T47D (cell line): ENCODE measurements at regions not wholly inside any gene's neighbourhood (a gene's known extent, or its start where the extent isn't known, plus 50 kb on each side); places are given as distances from the start of the nearest gene placed in this dataset.

Experiments
- DNase-seq, 2 experiments: peaks; one replicate each; pipeline versions ENCODE4 v3.0.0 to v3.0.0-alpha.2; 2011 to 2012; ENCODE audit warnings: low read depth in 1 of 2, low spot score in 1 of 2
- JUND ChIP-seq: IDR thresholded peaks from 2 replicates; pipeline ENCODE4 v1.6.1; 2012; ENCODE audit warnings: low read depth
- in situ Hi-C: cut with HindIII; loops from 2 replicates; pipeline ENCODE4 v1.10.0; 2016; ENCODE audit warnings: low sequenced_read_pairs, low pct_unique_long_range_greater_than_20kb

DNA sequence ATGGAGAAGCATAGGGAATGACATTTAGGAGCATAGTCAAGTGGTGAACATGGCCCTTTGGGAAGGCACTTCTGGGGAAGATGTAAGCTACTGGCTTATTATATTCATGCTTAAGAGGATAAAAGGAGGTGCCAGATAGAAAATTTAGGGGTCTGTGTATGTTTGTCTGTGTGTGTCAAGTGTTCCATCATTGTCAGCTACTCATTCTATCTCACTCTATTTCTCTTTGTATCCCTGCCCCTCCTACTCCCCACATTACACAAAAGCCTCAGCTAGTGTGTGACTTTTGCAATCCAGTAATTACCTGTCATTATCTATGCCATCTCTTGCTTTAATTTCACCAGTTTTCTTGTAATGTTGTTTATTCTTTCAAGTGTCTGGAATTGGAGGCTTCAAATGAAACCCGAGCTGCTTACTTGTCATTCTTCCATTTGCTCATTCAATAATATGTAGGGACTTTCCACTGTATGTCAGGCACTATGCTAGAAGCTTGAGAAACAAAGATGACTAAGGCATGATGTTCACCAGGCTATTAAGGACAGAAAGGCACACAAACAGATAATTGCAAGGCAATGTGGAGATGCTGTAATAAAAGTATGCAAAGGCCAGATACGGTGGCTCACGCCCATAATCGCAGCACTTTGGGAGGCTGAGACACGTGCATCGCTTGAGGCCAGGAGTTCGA is 229.8 kb upstream of the TEX13C start:
- in situ Hi-C loops, result no loop called here
- DNase-seq, result peak in 1 of 2 experiments; percentile 0

GRCh38 chrX:125093852-125094251 is 225.8 kb upstream of the TEX13C start:
- DNase-seq, result no peak
- in situ Hi-C loops, result no loop called here
- TF ChIP-seq JUND, result no peak

More for the DNA sequence above, 229.8 kb upstream of the TEX13C start:
- TF ChIP-seq JUND, result no peak

GRCh38 chrX:125094901-125095300 is 224.8 kb upstream of the TEX13C start:
- DNase-seq, result no peak
- TF ChIP-seq JUND, result no peak
- in situ Hi-C loops, result no loop called here

DNA sequence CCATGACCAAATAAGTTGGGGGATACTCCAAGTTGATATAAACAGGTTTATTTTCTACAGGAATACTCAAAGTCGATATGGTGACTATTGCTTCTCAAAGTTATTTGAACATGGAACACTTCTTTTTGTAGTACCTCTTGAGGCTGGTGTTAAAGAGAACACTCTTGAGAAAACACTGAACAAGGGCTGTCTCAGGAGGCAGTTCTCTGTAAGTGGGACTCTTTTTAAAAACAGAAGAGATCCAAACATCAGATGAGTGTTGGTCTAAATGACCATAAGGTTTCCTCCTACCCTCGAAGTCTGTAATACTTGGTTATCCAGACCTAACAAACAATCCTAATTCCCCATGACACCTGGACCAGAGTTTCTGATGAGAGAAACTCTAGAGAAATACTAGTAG is 223.2 kb upstream of the TEX13C start:
- in situ Hi-C loops, result no loop called here
- no peak for DNase-seq
- no peak for TF ChIP-seq JUND

DNA sequence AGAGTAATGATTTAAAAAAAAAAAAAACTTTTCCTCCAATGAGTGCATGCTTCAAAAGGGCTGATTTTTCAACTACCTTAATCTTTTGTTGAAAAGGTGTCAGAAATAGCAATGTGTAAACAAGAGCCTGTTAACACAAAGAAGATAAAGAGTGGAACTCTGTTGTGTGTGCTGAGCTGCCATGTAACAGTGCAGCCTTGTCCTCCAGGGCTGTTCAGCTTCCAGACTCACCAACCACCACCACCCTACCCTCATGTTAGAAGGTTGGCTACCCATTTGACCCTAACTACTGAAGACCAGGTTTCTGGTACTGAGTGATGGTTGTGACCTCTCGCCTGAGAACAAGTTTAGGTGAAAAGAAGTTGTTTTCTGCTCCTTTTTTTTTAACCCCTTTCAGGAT is 222.8 kb upstream of the TEX13C start:
- DNase-seq, result no peak

DNA sequence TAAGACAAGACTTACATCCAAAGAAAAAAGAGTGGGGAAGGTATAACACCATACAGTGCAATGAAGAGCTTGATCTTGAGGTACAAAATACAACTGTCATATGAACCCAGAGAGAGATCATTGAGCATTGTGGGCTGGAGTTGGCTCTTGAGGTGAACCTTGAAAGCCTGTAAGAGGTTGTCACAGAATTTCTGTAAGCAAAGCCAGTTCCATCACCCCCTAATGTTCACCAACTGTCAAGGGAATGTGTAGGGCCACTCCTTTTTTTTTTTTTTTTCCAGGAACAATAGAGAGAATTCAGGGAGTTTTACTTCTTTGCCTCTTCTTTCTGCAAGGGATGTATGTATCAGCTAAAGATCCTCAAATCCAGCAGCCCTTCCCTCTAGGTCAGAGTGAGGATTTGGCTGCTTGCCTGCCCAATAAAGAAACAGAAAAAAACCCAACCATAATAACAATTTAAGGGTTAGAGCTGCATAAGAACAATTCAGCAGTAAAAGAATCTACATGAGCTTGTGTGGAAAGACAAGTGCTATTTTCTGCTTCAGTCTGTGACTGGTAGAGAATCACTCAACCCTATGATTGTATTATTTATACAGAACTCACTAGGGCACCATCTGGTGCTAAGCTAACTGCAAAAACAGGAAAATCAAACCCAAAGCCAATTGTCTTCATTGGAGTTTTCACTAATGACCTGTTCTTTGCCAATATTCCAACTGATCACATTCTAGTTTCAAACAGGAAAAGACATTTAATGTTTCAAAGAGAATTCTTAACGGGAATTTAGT is 217.5 kb upstream of the TEX13C start:
- no peak for DNase-seq

More for the DNA sequence above, 222.8 kb upstream of the TEX13C start:
- in situ Hi-C loops, result no loop called here
- no peak for TF ChIP-seq JUND

DNA sequence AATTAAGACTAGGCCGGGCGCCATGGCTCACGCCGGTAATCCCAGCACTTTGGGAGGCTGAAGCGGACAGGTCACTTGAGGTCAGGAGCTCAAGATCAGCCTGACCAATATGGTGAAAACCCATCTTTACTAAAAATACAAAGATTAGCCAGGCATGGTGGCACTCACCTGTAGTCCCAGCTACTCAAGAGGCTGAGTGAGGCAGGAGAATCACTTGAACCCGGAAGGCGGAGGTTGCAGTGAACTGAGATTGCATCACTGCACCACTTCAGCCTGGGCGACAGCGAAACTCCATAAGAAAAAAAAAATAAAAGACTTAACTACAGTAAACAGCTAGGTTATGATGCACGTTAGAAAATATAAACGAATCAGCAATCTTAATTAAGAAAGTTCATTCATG is 216.0 kb upstream of the TEX13C start:
- in situ Hi-C loops, result no loop called here
- no peak for TF ChIP-seq JUND
- DNase-seq, result no peak

More for the DNA sequence above, 217.5 kb upstream of the TEX13C start:
- in situ Hi-C loops, result no loop called here
- no peak for TF ChIP-seq JUND

- in situ Hi-C loops, result no loop called here
- no peak for TF ChIP-seq JUND
- no peak for DNase-seq
Observed at GRCh38 chrX:125108921-125109320, 210.8 kb upstream of the TEX13C start.

GRCh38 chrX:125131164-125131563 is 188.5 kb upstream of the TEX13C start:
- no peak for TF ChIP-seq JUND
- DNase-seq, result peak; percentile 2 to 33
- in situ Hi-C loops, result no loop called here

- DNase-seq, result peak in 1 of 2 experiments; percentile 7
- in situ Hi-C loops, result no loop called here
- no peak for TF ChIP-seq JUND
Observed at GRCh38 chrX:125132274-125132673, 187.4 kb upstream of the TEX13C start.

GRCh38 chrX:125137521-125137920 is 182.2 kb upstream of the TEX13C start:
- in situ Hi-C loops, result no loop called here
- no peak for TF ChIP-seq JUND
- DNase-seq, result no peak

GRCh38 chrX:125150231-125150630 is 169.4 kb upstream of the TEX13C start:
- in situ Hi-C loops, result no loop called here
- TF ChIP-seq JUND, result no peak
- DNase-seq, result no peak

DNA sequence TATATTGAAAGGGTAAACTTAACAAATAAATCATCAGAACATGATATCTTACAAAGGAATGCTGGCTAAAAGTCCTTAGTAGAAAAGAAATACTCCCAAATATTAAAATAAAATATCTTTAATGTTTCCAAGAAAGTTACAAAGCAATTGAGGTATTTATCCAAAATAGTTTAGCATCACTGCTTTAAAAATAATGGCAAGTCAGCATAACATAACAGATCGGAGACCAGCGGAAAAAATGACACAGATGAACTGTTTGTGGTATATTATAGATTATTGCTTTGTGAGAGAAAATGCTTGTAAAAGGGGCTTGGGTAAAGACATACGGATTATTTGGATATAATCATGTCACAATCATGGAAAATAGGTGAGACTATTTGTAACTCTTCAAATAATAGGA is 168.5 kb upstream of the TEX13C start:
- TF ChIP-seq JUND, result no peak
- no peak for DNase-seq
- in situ Hi-C loops, result no loop called here
